ENCODE measurements at regions not wholly inside any gene's neighbourhood (a gene's known extent, or its start where the extent isn't known, plus 50 kb on each side); places are given as distances from the start of the nearest gene placed in this dataset.
A peak's percentile ranks its signal among the peaks of the same experiment; 100 is the strongest.

- DNase-seq = peak; percentile 36
Measured at GRCh38 chr6:19465760-19466159, 371.4 kb upstream of the ID4 start.

DNA sequence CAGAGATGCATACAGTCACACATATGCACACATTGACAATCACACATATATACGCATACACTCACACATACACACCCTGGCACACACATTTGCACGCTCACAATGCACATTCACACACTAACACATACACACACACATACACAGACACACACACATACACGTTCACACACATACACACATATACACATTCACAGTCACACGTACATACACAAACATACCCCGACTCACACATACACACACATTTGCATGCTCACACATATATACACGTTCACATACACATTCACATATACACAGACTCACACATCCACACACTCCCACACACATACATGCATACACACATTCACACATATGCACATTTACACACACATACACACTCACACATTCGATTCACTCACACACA lies 366.8 kb upstream of the ID4 start:
- DNase-seq = no peak

DNA sequence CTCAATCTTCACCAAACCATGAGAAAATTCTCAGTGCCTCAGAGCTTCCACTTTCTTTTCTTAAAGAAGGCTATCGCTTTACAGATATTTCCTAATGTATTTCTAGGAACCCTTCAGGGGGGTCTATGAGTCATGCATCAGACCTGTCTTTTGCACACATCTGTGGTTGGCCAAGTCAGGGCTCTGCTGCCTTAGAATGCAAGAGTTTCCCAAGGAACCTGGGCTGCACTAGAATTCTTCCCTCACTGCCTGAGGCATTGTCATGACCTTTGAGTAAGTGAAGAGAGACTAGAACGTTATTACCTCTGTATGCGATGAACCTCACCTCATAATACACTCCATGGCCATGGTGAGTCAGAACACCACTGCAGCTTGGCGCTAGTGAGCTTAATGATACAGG lies 365.0 kb upstream of the ID4 start:
- DNase-seq = no peak

DNA sequence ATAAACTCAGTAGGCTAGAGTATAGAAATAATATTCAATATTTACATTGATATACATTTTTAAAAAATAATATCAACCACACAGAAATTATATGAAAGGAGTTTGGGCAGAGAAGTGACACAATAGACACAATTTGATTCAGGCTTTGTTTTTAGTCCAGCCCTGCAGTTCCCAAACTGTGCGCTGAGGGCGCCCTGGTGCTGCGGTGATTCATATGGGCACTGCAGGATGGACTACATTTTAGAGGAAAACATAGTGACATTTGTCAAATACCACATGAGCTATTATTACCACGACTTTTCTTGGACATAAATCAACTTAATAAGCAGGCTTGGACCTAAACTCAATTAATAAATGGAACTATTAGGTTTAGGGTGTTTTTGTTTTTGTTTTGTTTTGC lies 364.3 kb upstream of the ID4 start:
- no peak for DNase-seq

DNA sequence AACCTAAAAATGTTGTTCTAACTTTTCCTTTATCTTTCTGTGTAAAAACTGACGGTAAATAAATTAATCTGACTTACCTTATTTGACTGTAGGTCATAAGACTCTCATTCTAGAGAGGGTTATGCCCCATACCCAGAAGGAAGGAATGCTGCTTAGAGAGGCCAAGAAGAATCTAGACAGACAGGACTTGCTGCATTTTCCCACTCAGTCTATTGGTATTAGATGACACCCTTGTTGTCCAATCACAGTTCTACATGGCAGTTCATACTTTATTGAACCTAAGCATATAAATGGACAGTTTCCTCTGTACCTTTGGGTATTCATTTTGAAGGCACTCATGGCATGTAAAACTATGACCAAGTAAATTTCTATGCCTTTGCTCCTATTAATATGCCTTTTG lies 359.6 kb upstream of the ID4 start:
- no peak for DNase-seq

GRCh38 chr6:19478273-19478672 lies 358.9 kb upstream of the ID4 start:
- no peak for DNase-seq

- no peak for DNase-seq
Measured at GRCh38 chr6:19478992-19479391, 358.2 kb upstream of the ID4 start.

- no peak for DNase-seq
Measured at GRCh38 chr6:19479551-19479950, 357.6 kb upstream of the ID4 start.

DNA sequence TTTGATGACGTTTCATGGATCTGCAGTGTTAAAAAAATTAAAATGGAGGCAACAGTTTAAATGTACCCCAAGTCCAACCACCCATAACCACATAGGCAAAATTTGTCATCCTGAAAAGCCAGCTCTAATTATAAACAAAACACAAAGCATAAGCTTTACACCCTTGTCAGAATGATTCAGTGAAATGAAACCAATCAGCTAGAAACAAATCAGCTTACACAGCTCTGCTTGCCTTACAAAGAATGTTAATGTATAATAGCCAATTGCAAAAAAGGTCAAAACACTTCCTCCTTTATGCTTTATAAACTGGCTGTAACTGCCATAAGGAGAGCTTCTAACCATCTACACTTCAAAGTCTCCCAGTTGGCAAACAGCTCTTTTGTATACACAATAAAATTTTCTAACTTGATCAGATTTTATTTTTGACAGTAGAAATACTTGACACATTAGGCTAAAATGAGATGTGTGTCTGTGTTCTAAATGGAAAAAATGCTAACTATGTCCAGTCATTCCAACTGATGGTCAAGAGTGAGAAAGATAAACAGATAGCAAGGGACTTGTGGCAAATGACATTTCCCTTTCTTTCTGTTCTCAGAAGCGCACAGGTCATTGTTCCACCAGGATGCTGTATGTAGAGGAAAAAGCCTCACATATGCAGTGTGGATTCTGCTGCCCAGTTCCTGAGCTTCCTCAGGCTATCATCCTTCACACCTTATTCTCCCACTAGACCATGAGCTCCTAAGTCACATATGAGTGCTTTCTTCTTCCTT lies 344.3 kb upstream of the ID4 start:
- peak; percentile 10 for DNase-seq

DNA sequence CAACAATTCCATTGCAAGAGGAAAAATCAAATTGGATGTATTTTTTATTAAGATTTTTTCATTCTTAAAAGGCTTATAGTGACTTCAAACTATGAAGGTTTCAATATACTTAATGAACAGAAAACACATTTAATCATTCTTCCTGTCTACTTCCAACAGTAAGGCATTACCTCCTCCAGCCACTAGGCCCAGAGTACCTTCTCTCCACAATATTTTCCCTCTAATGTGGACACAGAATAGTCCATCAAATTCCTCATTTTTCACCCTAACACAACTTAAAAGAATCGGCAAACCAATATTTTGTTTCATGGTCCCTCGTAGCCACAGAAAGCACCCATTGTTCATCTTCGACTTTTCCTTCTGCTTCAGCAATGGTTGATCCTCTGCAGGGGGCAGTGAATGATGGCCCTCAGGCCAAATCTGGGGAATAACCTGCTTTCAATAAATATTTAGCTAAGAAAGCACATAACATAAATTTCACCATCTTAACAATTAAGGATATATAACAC lies 335.4 kb upstream of the ID4 start:
- no peak for DNase-seq

DNA sequence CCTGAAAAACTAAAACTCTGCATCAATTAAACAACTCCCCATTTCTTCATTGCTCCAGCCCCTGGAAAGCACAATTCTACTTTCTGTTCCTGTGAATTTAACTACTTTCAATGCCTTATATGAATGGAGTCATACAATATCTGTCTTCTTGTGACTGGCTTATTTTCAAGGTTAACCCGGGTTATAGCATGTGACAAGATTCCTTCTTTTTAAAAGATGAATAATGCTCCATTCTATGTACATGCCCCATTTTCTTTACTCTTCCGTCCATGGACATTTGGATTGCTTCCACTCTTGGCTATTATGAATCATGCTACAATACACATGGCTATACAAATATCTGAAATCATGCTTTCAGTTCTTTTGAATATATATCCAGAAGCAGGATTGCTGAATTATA lies 334.9 kb upstream of the ID4 start:
- no peak for DNase-seq

DNA sequence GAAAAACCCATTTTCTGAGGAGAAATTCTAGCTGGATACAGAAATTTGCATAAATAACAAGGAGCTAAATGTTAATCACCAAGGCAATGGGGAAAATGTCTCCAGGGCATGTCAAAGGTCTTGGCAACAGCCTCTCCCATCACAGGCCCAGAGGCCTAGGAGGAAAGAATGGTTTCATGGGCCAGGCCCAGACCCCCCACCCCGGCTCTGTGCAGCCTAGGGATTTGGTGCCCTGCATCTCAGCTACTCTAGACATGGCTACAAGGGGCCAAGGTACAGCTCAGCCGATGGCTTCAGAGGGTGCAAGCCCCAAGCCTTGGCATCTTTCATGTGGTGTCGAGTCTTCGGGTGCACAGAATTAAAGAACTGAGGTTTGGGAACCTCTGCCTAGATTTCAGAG lies 321.2 kb upstream of the ID4 start:
- DNase-seq = no peak

GRCh38 chr6:19519941-19520340 lies 317.2 kb upstream of the ID4 start:
- no peak for DNase-seq

- DNase-seq = no peak
Measured at GRCh38 chr6:19524366-19525186, 312.6 kb upstream of the ID4 start.

DNA sequence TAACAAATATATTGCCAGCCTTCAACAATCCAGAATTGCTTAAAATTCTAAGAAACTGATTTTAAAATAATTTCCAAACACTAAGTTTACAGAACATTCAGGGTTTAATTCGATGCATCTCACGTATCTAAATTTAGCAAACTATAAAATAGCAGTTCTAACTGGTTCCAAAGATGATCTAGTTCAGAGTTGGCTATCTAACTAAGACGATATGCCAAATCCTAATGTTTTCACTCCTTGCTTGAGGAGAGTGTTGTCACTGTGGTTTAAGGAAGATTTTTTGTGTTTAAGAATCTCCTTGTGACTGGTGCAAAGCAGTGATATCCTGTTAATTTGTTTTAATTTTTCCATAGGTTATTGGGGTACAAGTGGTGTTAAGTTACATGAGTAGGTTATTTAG lies 311.5 kb upstream of the ID4 start:
- no peak for DNase-seq

GRCh38 chr6:19530188-19530587 lies 307.0 kb upstream of the ID4 start:
- no peak for DNase-seq

- DNase-seq = no peak
Measured at GRCh38 chr6:19535351-19535750, 301.8 kb upstream of the ID4 start.

GRCh38 chr6:19536838-19537237 lies 300.3 kb upstream of the ID4 start:
- DNase-seq = no peak

- peak; percentile 38 for DNase-seq
Measured at GRCh38 chr6:19538096-19538495, 299.1 kb upstream of the ID4 start.

DNA sequence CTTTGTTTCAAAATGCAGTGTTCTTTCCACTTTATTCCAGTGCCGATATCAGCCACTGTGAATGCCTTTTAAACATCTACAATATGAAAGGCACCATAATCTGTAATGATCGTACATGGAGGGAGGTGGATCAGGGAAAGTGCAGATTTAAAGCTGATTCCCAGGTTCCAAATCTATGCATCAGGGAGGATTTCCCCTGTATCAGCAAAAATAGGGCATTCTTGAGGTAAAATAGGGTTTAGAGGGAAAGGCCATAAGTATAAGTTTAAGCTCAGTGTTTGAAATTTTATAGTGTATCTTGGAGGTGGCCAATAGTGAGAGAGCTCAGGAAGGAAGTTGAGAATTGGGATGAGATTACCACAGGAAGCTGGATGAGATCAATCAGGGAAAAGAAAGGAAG lies 289.7 kb upstream of the ID4 start:
- no peak for DNase-seq

DNA sequence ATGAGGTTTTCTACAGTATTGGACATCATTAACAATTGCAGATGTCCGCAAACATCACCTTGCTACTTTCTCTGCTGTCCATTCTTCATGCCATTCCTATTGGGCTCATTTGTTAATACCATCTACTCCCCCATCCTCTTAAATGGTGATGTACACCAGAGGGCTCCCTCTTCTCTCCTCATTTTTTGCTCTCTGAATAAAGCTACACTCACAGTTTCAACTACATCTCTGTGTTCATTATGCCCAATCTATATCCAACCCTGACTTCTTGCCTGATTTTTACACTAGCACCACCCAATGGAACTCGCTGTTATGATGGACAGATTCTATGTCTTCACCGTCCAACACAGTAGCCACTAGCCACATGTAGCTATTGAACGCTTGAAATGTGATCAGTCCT lies 288.1 kb upstream of the ID4 start:
- no peak for DNase-seq

DNA sequence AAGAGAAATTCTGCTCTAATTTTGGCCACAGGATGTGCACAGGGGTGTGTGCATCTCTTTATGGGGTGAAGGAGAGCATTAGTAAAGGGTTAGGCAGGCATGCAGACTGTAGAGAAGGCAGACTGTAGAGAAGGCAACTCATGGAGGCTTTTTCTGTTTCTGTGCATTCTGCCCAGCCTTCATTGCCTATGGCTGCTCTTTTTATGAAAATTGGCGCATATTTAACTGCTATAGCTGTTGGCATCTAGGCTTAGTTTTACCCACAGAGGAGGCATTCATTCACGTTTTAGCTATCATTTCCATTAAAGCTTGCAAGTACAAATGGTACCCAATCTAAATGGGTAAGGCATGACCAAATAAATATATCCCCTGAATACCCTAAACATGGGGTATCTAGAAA lies 286.8 kb upstream of the ID4 start:
- DNase-seq = no peak

DNA sequence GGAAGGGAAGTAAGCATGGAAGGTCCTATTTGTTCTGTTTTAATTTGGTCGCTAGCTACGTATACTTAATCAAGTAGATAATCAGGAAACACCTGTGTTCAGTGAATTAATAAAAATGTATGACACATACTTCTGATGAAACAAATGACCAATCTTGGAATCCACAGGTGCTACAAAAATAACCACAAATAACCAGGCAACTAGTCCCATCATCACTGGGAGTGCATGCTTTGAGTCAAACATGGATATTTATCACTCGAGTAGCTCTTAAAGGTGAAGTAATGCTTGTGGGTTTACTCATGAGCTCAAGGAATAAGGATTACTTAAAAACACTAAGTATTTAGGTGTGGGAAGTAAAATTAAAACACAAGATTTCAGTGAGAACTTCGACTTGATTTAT lies 285.6 kb upstream of the ID4 start:
- DNase-seq = no peak

GRCh38 chr6:19552076-19552475 lies 285.1 kb upstream of the ID4 start:
- DNase-seq = no peak
